ENCODE measurements at regions not wholly inside any gene's neighbourhood (a gene's known extent, or its start where the extent isn't known, plus 50 kb on each side); places are given as distances from the start of the nearest gene placed in this dataset.

DNA sequence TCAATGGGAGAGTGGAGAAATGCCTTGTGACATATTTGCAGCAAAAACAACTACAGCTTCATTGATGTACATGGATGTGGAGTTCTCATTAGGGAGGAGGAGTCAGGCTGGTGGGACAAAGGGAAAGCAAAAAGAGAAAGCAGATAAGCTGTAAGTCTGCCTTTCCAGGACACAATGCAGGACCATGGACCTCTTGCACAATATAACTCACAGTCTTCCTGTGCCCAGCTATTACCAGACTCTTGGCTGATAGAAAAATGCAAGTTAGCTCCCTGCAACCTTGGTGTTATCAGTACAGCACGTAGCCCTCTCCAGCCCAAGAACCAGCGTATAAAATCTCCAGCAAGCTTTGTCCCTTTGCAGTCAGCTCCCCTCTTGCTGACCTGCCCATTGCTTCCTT lies 232.3 kb downstream of the NFATC2 start:
- DNase-seq, result no peak
- TF ChIP-seq, protein P1, sequence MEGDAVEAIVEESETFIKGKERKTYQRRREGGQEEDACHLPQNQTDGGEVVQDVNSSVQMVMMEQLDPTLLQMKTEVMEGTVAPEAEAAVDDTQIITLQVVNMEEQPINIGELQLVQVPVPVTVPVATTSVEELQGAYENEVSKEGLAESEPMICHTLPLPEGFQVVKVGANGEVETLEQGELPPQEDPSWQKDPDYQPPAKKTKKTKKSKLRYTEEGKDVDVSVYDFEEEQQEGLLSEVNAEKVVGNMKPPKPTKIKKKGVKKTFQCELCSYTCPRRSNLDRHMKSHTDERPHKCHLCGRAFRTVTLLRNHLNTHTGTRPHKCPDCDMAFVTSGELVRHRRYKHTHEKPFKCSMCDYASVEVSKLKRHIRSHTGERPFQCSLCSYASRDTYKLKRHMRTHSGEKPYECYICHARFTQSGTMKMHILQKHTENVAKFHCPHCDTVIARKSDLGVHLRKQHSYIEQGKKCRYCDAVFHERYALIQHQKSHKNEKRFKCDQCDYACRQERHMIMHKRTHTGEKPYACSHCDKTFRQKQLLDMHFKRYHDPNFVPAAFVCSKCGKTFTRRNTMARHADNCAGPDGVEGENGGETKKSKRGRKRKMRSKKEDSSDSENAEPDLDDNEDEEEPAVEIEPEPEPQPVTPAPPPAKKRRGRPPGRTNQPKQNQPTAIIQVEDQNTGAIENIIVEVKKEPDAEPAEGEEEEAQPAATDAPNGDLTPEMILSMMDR (IDR thresholded peaks at IDR 0.05), result no peak
- no peak overlapping the region for H3K4me3 Mint-ChIP-seq
- H3K27me3 Mint-ChIP-seq (ENCODE audit: low read depth, poor library complexity), result peaks cover 28% of the 10 kb centered on the region
- peaks cover 6% of the 10 kb centered on the region for H3K9me3 Mint-ChIP-seq
- H3K4me1 Mint-ChIP-seq, result peaks cover 24% of the 10 kb centered on the region
- H3K36me3 Mint-ChIP-seq (ENCODE audit: low read depth), result no peaks in the 10 kb centered on the region
- H3K27ac Mint-ChIP-seq, result no peak overlapping the region

DNA sequence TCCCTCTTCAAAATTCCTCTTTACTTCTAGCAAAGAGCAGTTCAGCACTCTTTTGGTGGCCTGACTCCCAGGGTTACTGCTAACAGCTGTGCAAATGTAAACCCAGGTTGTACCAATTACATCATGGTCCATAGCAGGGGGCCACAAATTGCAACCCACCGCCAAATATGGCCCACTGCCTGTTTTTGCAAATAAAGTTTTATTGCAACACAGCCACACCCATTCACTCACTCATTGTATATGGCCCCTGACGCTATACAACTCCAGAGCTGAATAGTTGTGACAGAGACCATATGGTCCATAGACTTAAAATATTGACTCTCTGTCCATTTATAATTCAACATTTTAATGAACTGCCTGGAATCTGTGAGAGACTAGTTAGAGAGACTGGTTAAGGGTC lies 233.4 kb downstream of the NFATC2 start:
- no peak overlapping the region for H3K4me3 Mint-ChIP-seq
- peaks cover 26% of the 10 kb centered on the region for H3K4me1 Mint-ChIP-seq
- H3K36me3 Mint-ChIP-seq (ENCODE audit: low read depth), result no peaks in the 10 kb centered on the region
- TF ChIP-seq, protein P1 (IDR thresholded peaks at IDR 0.05), result no peak
- DNase-seq, result no peak
- no peak overlapping the region for H3K27ac Mint-ChIP-seq
- H3K27me3 Mint-ChIP-seq (ENCODE audit: low read depth, poor library complexity), result peaks cover 25% of the 10 kb centered on the region
- H3K9me3 Mint-ChIP-seq, result peaks cover 7% of the 10 kb centered on the region

DNA sequence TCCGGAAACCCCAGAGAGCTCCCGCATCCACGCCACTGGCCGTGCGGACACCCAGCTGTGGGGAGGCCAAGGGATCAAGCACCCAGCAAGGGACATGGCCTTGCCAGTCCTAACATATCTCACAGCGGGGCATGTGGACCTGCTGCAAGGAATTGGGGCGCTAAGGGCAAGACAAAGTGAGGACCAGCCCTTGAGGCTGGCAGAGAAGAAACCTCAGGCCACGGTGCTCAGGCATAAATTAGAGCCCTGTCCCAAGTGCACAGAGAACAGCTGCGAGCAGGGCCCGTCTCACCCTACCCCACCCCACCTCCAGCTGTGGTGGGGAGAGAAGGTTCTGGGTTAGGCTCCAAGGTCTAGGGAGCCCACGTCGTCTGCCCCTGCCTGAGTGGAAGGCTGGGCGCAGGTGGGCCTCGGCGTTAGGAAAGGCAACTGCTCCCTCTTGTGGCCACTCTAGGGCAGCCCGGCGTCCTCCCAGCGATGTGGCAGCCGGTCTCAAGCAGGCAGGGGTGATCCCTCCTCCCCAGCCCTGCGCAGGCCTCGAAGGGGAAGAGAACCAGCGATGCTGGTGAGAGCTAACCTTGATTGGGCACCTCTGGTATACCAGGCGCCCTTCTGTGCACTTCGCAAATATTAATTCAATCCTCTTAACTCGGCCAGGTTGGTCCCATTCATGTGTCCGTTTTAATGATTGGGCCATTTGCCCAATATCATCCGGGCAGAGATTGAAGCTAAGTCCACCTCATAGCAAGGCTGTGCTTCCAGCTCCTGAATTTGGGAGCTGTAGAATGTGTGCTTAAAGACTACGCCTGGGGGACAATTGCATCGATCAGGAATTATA lies 235.8 kb downstream of the NFATC2 start:
- no peak overlapping the region for H3K4me3 Mint-ChIP-seq
- H3K9me3 Mint-ChIP-seq, result peaks cover 19% of the 10 kb centered on the region
- peaks cover 26% of the 10 kb centered on the region for H3K27me3 Mint-ChIP-seq (ENCODE audit: low read depth, poor library complexity)
- H3K36me3 Mint-ChIP-seq (ENCODE audit: low read depth), result no peaks in the 10 kb centered on the region
- H3K4me1 Mint-ChIP-seq, result peaks cover 20% of the 10 kb centered on the region
- H3K27ac Mint-ChIP-seq, result no peak overlapping the region
- peak; percentile 90 for DNase-seq
- TF ChIP-seq, protein P1 (IDR thresholded peaks at IDR 0.05), result peak; percentile 92

DNA sequence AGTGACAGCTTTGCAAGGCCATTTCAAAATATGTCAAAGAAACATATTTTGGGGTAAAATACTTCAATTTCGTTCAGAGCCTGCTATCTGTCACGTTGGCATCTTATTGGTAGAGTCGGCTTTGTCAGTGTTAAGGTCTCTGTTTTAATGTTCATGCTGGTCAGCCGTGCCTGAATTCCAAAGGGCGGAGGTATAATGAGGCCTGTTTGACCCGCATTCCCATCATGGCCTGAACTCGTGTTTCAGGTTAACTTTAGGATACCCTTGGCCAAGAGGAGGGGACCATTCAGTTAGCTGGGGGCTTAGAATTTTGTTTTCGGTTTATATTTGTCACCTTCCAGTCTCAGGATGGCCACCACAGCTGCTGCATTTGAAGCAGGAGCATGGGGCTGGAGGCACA lies 236.4 kb downstream of the NFATC2 start:
- TF ChIP-seq, protein P1 (IDR thresholded peaks at IDR 0.05), result no peak
- peaks cover 24% of the 10 kb centered on the region for H3K9me3 Mint-ChIP-seq
- peaks cover 15% of the 10 kb centered on the region for H3K4me1 Mint-ChIP-seq
- no peak overlapping the region for H3K4me3 Mint-ChIP-seq
- peaks cover 26% of the 10 kb centered on the region for H3K27me3 Mint-ChIP-seq (ENCODE audit: low read depth, poor library complexity)
- H3K36me3 Mint-ChIP-seq (ENCODE audit: low read depth), result no peaks in the 10 kb centered on the region
- DNase-seq, result no peak
- no peak overlapping the region for H3K27ac Mint-ChIP-seq

DNA sequence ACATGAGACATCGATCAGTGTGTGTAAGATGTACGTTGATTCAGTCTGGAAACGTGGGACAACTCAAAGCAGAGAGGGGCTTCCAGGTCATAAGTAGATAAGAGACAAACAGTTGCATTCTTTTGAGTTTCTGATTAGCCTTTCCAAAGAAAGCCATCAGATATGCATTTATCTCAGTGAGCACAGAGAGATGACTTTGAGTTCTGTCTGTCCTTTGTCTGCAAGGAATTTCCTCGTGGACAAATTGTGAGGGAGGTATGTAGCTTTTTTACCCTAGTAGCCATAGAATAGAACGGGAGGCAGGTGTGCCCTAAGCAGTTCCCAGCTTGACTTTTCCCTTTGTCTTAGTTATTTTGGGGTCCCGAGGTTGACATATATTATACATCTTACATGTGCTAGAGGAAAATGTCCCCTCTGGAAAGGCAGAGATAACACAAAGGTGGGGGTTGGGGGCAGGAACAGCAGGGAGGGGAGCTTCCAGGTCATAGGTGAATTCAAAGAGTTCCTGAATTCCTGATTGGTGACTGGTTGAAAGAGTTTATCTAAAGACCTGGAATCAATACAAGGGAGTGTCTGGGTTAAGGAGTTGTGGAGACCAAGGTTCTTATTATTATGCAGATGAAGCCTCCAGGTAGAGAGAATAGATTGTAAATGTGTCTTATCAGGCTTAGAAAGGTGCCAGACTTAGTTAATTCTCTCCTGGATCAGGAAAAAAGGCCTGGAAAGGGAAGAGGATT lies 237.0 kb downstream of the NFATC2 start:
- H3K36me3 Mint-ChIP-seq (ENCODE audit: low read depth), result no peaks in the 10 kb centered on the region

More for the DNA sequence above, 237.0 kb downstream of the NFATC2 start:
- no peak overlapping the region for H3K4me3 Mint-ChIP-seq
- H3K4me1 Mint-ChIP-seq, result peaks cover 15% of the 10 kb centered on the region
- peaks cover 26% of the 10 kb centered on the region for H3K9me3 Mint-ChIP-seq
- no peak overlapping the region for H3K27ac Mint-ChIP-seq
- TF ChIP-seq, protein P1 (IDR thresholded peaks at IDR 0.05), result no peak
- H3K27me3 Mint-ChIP-seq (ENCODE audit: low read depth, poor library complexity), result peaks cover 26% of the 10 kb centered on the region
- DNase-seq, result no peak

Data from nephron progenitor cell (in vitro differentiated cells).